Astrocyte (in vitro differentiated cells and primary cell): ENCODE measurements at regions not wholly inside any gene's neighbourhood (a gene's known extent, or its start where the extent isn't known, plus 50 kb on each side); places are given as distances from the start of the nearest gene placed in this dataset.

ENCODE experiments used
- EZH2 ChIP-seq: IDR thresholded peaks from 2 replicates; pipeline ENCODE4 v1.6.1; 2012; ENCODE audit warnings: mild to moderate bottlenecking, low read length, inconsistent platforms; ENCODE audit not compliant: insufficient read depth
- TF ChIP-seq, protein P1 (sequence below): IDR thresholded peaks from 2 replicates; pipeline ENCODE4 v1.5.1; 2011; ENCODE audit warnings: low read depth, mild to moderate bottlenecking, inconsistent platforms, low read length, moderate library complexity; ENCODE audit not compliant: insufficient read depth

GRCh38 chr5:121055586-121055985, 591.5 kb downstream of the PRR16 start:
- TF ChIP-seq, protein P1, sequence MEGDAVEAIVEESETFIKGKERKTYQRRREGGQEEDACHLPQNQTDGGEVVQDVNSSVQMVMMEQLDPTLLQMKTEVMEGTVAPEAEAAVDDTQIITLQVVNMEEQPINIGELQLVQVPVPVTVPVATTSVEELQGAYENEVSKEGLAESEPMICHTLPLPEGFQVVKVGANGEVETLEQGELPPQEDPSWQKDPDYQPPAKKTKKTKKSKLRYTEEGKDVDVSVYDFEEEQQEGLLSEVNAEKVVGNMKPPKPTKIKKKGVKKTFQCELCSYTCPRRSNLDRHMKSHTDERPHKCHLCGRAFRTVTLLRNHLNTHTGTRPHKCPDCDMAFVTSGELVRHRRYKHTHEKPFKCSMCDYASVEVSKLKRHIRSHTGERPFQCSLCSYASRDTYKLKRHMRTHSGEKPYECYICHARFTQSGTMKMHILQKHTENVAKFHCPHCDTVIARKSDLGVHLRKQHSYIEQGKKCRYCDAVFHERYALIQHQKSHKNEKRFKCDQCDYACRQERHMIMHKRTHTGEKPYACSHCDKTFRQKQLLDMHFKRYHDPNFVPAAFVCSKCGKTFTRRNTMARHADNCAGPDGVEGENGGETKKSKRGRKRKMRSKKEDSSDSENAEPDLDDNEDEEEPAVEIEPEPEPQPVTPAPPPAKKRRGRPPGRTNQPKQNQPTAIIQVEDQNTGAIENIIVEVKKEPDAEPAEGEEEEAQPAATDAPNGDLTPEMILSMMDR: no peak
- no peak for TF ChIP-seq EZH2
